IMR-90 (cell line): ENCODE measurements at regions not wholly inside any gene's neighbourhood (a gene's known extent, or its start where the extent isn't known, plus 50 kb on each side); places are given as distances from the start of the nearest gene placed in this dataset.

ENCODE experiments used
- ATAC-seq: fragments of 200-7000 bp; cut with Tn5 transposase; 2 replicates; pipeline ENCODE4 v1.9.1; 2020; ENCODE audit warnings: low read depth, mild to moderate bottlenecking, moderate library complexity
- BruUV-seq: library from RNA; stranded (reverse); fragments of 400-500 nt; replicated peaks from 2 replicates; lab custom pipeline; 2021; lab: Mats Ljungman, UMichigan
- CTCF ChIA-PET: fragments of 300-600 bp; formaldehyde crosslinking; extraction: SDS; loops from one replicate; lab custom pipeline; 2021; ENCODE audit warnings: antibody characterized with exemption; lab: Yijun Ruan, JAX
- POLR2A ChIA-PET: fragments of 300-600 bp; sonication (Branson Sonifier 250); formaldehyde crosslinking; loops from one replicate; lab custom pipeline; 2022; ENCODE audit warnings: antibody characterized with exemption; ENCODE audit not compliant: unreplicated experiment; lab: Charles Lee
- DNase-seq: peaks from one replicate; pipeline ENCODE4 v3.0.0; 2013
- H2AFZ ChIP-seq: replicated peaks from 2 replicates; pipeline ENCODE3; 2013; ENCODE audit warnings: low read length, mild to moderate bottlenecking; ENCODE audit not compliant: poor library complexity
- H2AK5ac ChIP-seq: 2 replicates; pipeline ENCODE4 v1.6.1; 2013; ENCODE audit warnings: low read depth, low read length, inconsistent platforms
- H2AK9ac ChIP-seq: replicated peaks from 2 replicates; pipeline ENCODE3; 2013; ENCODE audit warnings: mild to moderate bottlenecking, low read depth, low read length, moderate library complexity; ENCODE audit not compliant: poor library complexity
- H2BK120ac ChIP-seq: 2 replicates; pipeline ENCODE4 v1.6.1; 2013; ENCODE audit warnings: low read depth, low read length, inconsistent platforms
- H2BK15ac ChIP-seq: 3 replicates; pipeline ENCODE4 v1.6.1; 2013; ENCODE audit warnings: low read depth, low read length, inconsistent platforms
- H2BK20ac ChIP-seq: 2 replicates; pipeline ENCODE4 v1.6.1; 2013; ENCODE audit warnings: low read depth, mild to moderate bottlenecking, inconsistent platforms, low read length, moderate library complexity
- H2BK5ac ChIP-seq: 2 replicates; pipeline ENCODE4 v1.6.1; 2013; ENCODE audit warnings: mild to moderate bottlenecking, low read depth, low read length, inconsistent platforms; ENCODE audit not compliant: poor library complexity, severe bottlenecking
- H3K14ac ChIP-seq: replicated peaks from 2 replicates; pipeline ENCODE4 v1.6.1; 2013; ENCODE audit warnings: low read depth, low read length, inconsistent platforms
- H3K18ac ChIP-seq: 2 replicates; pipeline ENCODE4 v1.6.1; 2013; ENCODE audit warnings: low read depth, low read length, control low read depth
- H3K23ac ChIP-seq: 2 replicates; pipeline ENCODE4 v1.6.1; 2013; ENCODE audit warnings: low read depth, low read length, inconsistent platforms
- H3K27ac ChIP-seq: 2 replicates; pipeline ENCODE4 v1.5.1; 2013; ENCODE audit warnings: mild to moderate bottlenecking, control low read depth, low read length; ENCODE audit not compliant: insufficient read depth
- H3K27me3 ChIP-seq: 2 replicates; pipeline ENCODE4 v1.6.1; 2013; ENCODE audit warnings: low read length; ENCODE audit not compliant: control insufficient read depth, insufficient read depth
- H3K36me3 ChIP-seq: 2 replicates; pipeline ENCODE4 v1.6.1; 2013; ENCODE audit warnings: low read length, mixed read lengths; ENCODE audit not compliant: control insufficient read depth, insufficient read depth
- H3K4ac ChIP-seq: 2 replicates; pipeline ENCODE4 v1.6.1; 2013; ENCODE audit warnings: low read depth, low read length, inconsistent platforms
- H3K4me1 ChIP-seq: 2 replicates; pipeline ENCODE4 v1.6.1; 2013; ENCODE audit warnings: low read length, mixed read lengths; ENCODE audit not compliant: control insufficient read depth, insufficient read depth
- H3K4me2 ChIP-seq: 2 replicates; pipeline ENCODE4 v1.6.1; 2013; ENCODE audit warnings: low read depth, mild to moderate bottlenecking, control low read depth, low read length, moderate library complexity
- H3K4me3 ChIP-seq: 2 replicates; pipeline ENCODE4 v1.5.1; 2013; ENCODE audit warnings: low read depth, mild to moderate bottlenecking, control low read depth, low read length, moderate library complexity; ENCODE audit not compliant: insufficient read depth
- H3K56ac ChIP-seq: 2 replicates; pipeline ENCODE4 v1.6.1; 2013; ENCODE audit warnings: low read length, inconsistent platforms; ENCODE audit not compliant: insufficient read depth; ENCODE audit errors: extremely low read depth
- H3K79me1 ChIP-seq, 2 experiments: 2 replicates each; pipeline ENCODE4 v1.6.1; 2013; ENCODE audit warnings: low read length in 2 of 2, inconsistent platforms in 1 of 2, low read depth in 1 of 2
- H3K9ac ChIP-seq: 2 replicates; pipeline ENCODE4 v1.6.1; 2013; ENCODE audit warnings: low read depth, low read length, control low read depth
- H3K9me1 ChIP-seq: 2 replicates; pipeline ENCODE4 v1.6.1; 2013; ENCODE audit warnings: low read length, inconsistent platforms; ENCODE audit not compliant: insufficient read depth
- H3K9me3 ChIP-seq: 2 replicates; pipeline ENCODE4 v1.6.1; 2013; ENCODE audit warnings: low read length; ENCODE audit not compliant: control insufficient read depth, insufficient read depth
- H4K20me1 ChIP-seq: 2 replicates; pipeline ENCODE4 v1.6.1; 2013; ENCODE audit warnings: low read length, inconsistent platforms; ENCODE audit not compliant: insufficient read depth
- H4K5ac ChIP-seq: 2 replicates; pipeline ENCODE4 v1.6.1; 2013; ENCODE audit warnings: mild to moderate bottlenecking, low read depth, low read length, control low read depth
- H4K8ac ChIP-seq, 2 experiments: 2 replicates each; pipeline ENCODE4 v1.6.1; 2013; ENCODE audit warnings: low read depth in 2 of 2, low read length in 2 of 2, control low read depth in 1 of 2, inconsistent platforms in 1 of 2
- H4K91ac ChIP-seq: 2 replicates; pipeline ENCODE4 v1.6.1; 2013; ENCODE audit warnings: low read depth, low read length, inconsistent platforms; ENCODE audit not compliant: insufficient read depth
- BHLHE40 ChIP-seq: fragments of 150-350 bp; IDR thresholded peaks from 2 replicates; pipeline ENCODE4 v1.6.1; 2016; ENCODE audit warnings: mild to moderate bottlenecking, low read depth, low read length
- CHD1 ChIP-seq: IDR thresholded peaks from 2 replicates; pipeline ENCODE4 v1.6.1; 2012; ENCODE audit warnings: low read depth, low read length, improper control_type of control experiment
- CTCF ChIP-seq: conservative IDR thresholded peaks from 2 replicates; pipeline ENCODE4 v1.5.1; 2012; ENCODE audit warnings: mild to moderate bottlenecking, low read depth, low read length, improper control_type of control experiment
- FOS ChIP-seq: fragments of 150-350 bp; IDR thresholded peaks from 2 replicates; pipeline ENCODE4 v1.6.1; 2016; ENCODE audit warnings: low read depth, low read length
- MAFK ChIP-seq: IDR thresholded peaks from 2 replicates; pipeline ENCODE4 v1.6.1; 2012; ENCODE audit warnings: low read depth, low read length, improper control_type of control experiment
- MAZ ChIP-seq: IDR thresholded peaks from 2 replicates; pipeline ENCODE4 v1.6.1; 2012; ENCODE audit warnings: low read depth, mild to moderate bottlenecking, low read length, improper control_type of control experiment, moderate library complexity, borderline replicate concordance
- MXI1 ChIP-seq: IDR thresholded peaks from 2 replicates; pipeline ENCODE4 v1.6.1; 2012; ENCODE audit warnings: low read depth, mild to moderate bottlenecking, low read length, moderate library complexity, borderline replicate concordance
- NFE2L2 ChIP-seq: fragments of 150-350 bp; IDR thresholded peaks from 2 replicates; pipeline ENCODE4 v1.6.1; 2016; ENCODE audit warnings: low read depth, mild to moderate bottlenecking, low read length
- RAD21 ChIP-seq: IDR thresholded peaks from 2 replicates; pipeline ENCODE4 v1.6.1; 2012; ENCODE audit warnings: low read length, improper control_type of control experiment
- RCOR1 ChIP-seq: IDR thresholded peaks from 2 replicates; pipeline ENCODE4 v1.6.1; 2012; ENCODE audit warnings: mild to moderate bottlenecking, low read length, improper control_type of control experiment; ENCODE audit not compliant: insufficient replicate concordance
- RFX5 ChIP-seq: IDR thresholded peaks from 2 replicates; pipeline ENCODE4 v1.8.0; 2012; ENCODE audit warnings: low read depth, mild to moderate bottlenecking, low read length, moderate library complexity
- USF2 ChIP-seq: fragments of 150-350 bp; IDR thresholded peaks from 2 replicates; pipeline ENCODE4 v1.6.1; 2017; ENCODE audit warnings: mild to moderate bottlenecking, antibody characterized with exemption, low read length, low read depth
- WGBS, 2 experiments: methylation state at CpG; one replicate each; pipeline versions ENCODE4 v1.1.5 to v1.1.7; 2013; ENCODE audit warnings: missing lambda C conversion rate in 2 of 2; ENCODE audit not compliant: insufficient read length in 1 of 2; ENCODE audit errors: extremely low coverage in 2 of 2; 5-methylcytosine and 5-hydroxymethylcytosine counted together
- dilution Hi-C: fragments of 300-500 bp; cut with HindIII; formaldehyde crosslinking; loops from one replicate; pipeline ENCODE4 v1.14.3; 2018; ENCODE audit warnings: low sequenced_read_pairs; ENCODE audit not compliant: unreplicated experiment
- in situ Hi-C: fragments of 300-500 bp; cut with MboI; formaldehyde crosslinking; loops from 3 replicates; pipeline ENCODE4 v1.14.3; 2019; ENCODE audit warnings: low sequenced_read_pairs, inconsistent platforms, mixed read lengths
- intact Hi-C: fragments of 100-400 bp; cut with micrococcal nuclease; formaldehyde crosslinking; loops from 2 replicates; pipeline ENCODE4 v1.10.0; 2022

GRCh38 chr18:78221496-78221895 lies 758.1 kb upstream of the SALL3 start:
- Histone ChIP-seq H3K9ac (no peak overlapping the region), H4K20me1 (no peaks in the 10 kb centered on the region), H4K5ac (no peak overlapping the region), H2AFZ (peak overlapping the region; percentile 70), H2BK120ac (no peak overlapping the region), H2BK15ac (no peak overlapping the region), H3K9me3 (peaks cover 34% of the 10 kb centered on the region), H3K27ac (no peak overlapping the region), H2AK5ac (no peak overlapping the region), H3K4ac (no peak overlapping the region), H3K14ac (no peak overlapping the region), H3K9me1 (no peaks in the 10 kb centered on the region), H3K23ac (no peak overlapping the region), H3K4me2 (no peak overlapping the region), H2BK5ac (no peak overlapping the region), H3K4me3 (no peak overlapping the region), H3K36me3 (no peaks in the 10 kb centered on the region), H2AK9ac (no peak overlapping the region), H3K27me3 (no peaks in the 10 kb centered on the region), H2BK20ac (no peak overlapping the region), H3K4me1 (no peaks in the 10 kb centered on the region), H4K91ac (no peak overlapping the region), H4K8ac (no peak overlapping the region), H3K18ac (no peak overlapping the region), H3K79me1 (no peaks in the 10 kb centered on the region), H3K56ac (no peak overlapping the region)
- ATAC-seq: no peak
- no peak for DNase-seq
- BruUV-seq: no TSS peak
- 0% methylated on average over 2 of the region's 10 CpGs; no CpG with 5 or more reads in 1 of the 2 experiments for WGBS, 2 experiments
- POLR2A ChIA-PET: no interaction called here
- intact Hi-C loops: no loop called here
- CTCF ChIA-PET: no interaction called here
- in situ Hi-C loops: no loop called here
- TF ChIP-seq BHLHE40 (no peak), MXI1 (no peak), RFX5 (no peak), USF2 (no peak), MAFK (no peak), RCOR1 (no peak), MAZ (no peak), CTCF (no peak), NFE2L2 (no peak), RAD21 (no peak), CHD1 (no peak), FOS (no peak)
- dilution Hi-C loops: no loop called here
